Ovary (tissue), 7 donors: ENCODE measurements at regions not wholly inside any gene's neighbourhood (a gene's known extent, or its start where the extent isn't known, plus 50 kb on each side); places are given as distances from the start of the nearest gene placed in this dataset.

Experiments used
- DNase-seq, 5 donors: peaks; one replicate each; pipeline ENCODE4 v3.0.0-alpha.2; 2019 to 2020
- H3K27ac ChIP-seq, 2 donors: fragments of 200-600 bp; one replicate each; pipeline versions ENCODE4 v1.5.1 to v1.8.0; 2019 to 2022
- H3K27me3 ChIP-seq: fragments of 200-600 bp; one replicate; pipeline ENCODE4 v1.8.0; 2022
- H3K36me3 ChIP-seq: fragments of 200-600 bp; sonication (generic); one replicate; pipeline ENCODE4 v1.5.1; 2019
- H3K4me1 ChIP-seq: one replicate; pipeline ENCODE4 v1.8.1; 2013; ENCODE audit warnings: mild to moderate bottlenecking, moderate library complexity; ENCODE audit not compliant: insufficient read depth
- H3K4me3 ChIP-seq: fragments of 200-600 bp; sonication (generic); one replicate; pipeline ENCODE4 v1.5.1; 2017
- H3K9me3 ChIP-seq, 2 donors: fragments of 200-600 bp in 1 of 2; sonication (generic) in 1 of 2; one replicate each; pipeline versions ENCODE4 v1.5.1 to v1.8.1; 2013 to 2019; ENCODE audit warnings: mild to moderate bottlenecking in 1 of 2, moderate library complexity in 1 of 2
- CTCF ChIP-seq, 3 donors: fragments of 450-650 bp in 2 of 3; fragments of 200-600 bp in 1 of 3; IDR thresholded peaks; one replicate each; pipeline versions ENCODE4 v1.5.1 to v1.8.0; 2016 to 2022; ENCODE audit warnings: antibody characterized with exemption in 3 of 3, mild to moderate bottlenecking in 1 of 3
- EP300 ChIP-seq: sonication (generic); formaldehyde crosslinking; IDR thresholded peaks from one replicate; pipeline ENCODE4 v1.6.1; 2017; ENCODE audit warnings: antibody characterized with exemption
- POLR2A ChIP-seq: fragments of 450-650 bp; IDR thresholded peaks from one replicate; pipeline ENCODE4 v1.6.1; 2017; ENCODE audit warnings: antibody characterized with exemption, mild to moderate bottlenecking, moderate library complexity
- WGBS, 3 donors: extraction: QIAGEN DNeasy Blood & Tissue Kit in 1 of 3; methylation state at CpG; one replicate each; pipeline versions ENCODE4 v1.1.5 to v1.1.7; 2013 to 2017; 5-methylcytosine and 5-hydroxymethylcytosine counted together
- intact Hi-C, 4 donors: fragments of 100-400 bp; cut with DNase I; formaldehyde crosslinking; loops; one replicate each; pipeline versions ENCODE4 v1.11.0 to v1.15.1; 2022 to 2023
- donor health status: DM: no; HTN: no; CAD: no; lungs with moderate emphysema.
- donor health status: DM: no; HTN: no; CAD: no.
- donor health status: Bipolar disorder and iron deficiency.
- donor health status: DM: no; HTN: no; CAD: no.
- donor health status: DM: yes; HTN: yes; CAD: no.

GRCh38 chr4:141339391-141339790 lies 118.7 kb downstream of the ZNF330 start:
- H3K4me1 ChIP-seq, result no peaks in the 10 kb centered on the region
- WGBS, 3 donors, result 74 to 88% (median 79%) methylated on average over 3 of the region's 3 CpGs
- no peaks in the 10 kb centered on the region for H3K27me3 ChIP-seq
- H3K4me3 ChIP-seq, result no peak overlapping the region
- no peak for TF ChIP-seq EP300
- no peak for TF ChIP-seq POLR2A
- TF ChIP-seq CTCF (IDR thresholded peaks at IDR 0.05), result no peak
- no peak overlapping the region for H3K27ac ChIP-seq
- intact Hi-C loops, result no loop called here
- H3K9me3 ChIP-seq, result no peaks in the 10 kb centered on the region
- H3K36me3 ChIP-seq, result no peaks in the 10 kb centered on the region
- no peak for DNase-seq

- intact Hi-C loops, result no loop called here
- no peaks in the 10 kb centered on the region for H3K27me3 ChIP-seq
- no peaks in the 10 kb centered on the region for H3K4me1 ChIP-seq
- H3K36me3 ChIP-seq, result no peaks in the 10 kb centered on the region
- no peak overlapping the region for H3K27ac ChIP-seq
- TF ChIP-seq POLR2A (no peak), EP300 (no peak), CTCF (IDR thresholded peaks at IDR 0.05) (no peak)
- no peaks in the 10 kb centered on the region for H3K9me3 ChIP-seq
- DNase-seq, result no peak
- H3K4me3 ChIP-seq, result no peak overlapping the region
Measured at GRCh38 chr4:141339966-141340365, 119.3 kb downstream of the ZNF330 start.

GRCh38 chr4:141340458-141340857 lies 119.8 kb downstream of the ZNF330 start:
- H3K27ac ChIP-seq, result no peak overlapping the region
- H3K4me1 ChIP-seq, result no peaks in the 10 kb centered on the region
- DNase-seq, result no peak
- H3K9me3 ChIP-seq, result no peaks in the 10 kb centered on the region
- WGBS, 3 donors, result 88 to 94% (median 89%) methylated on average over 2 of the region's 2 CpGs
- intact Hi-C loops, result no loop called here
- no peaks in the 10 kb centered on the region for H3K36me3 ChIP-seq
- H3K27me3 ChIP-seq, result no peaks in the 10 kb centered on the region
- no peak overlapping the region for H3K4me3 ChIP-seq
- TF ChIP-seq EP300 (no peak), CTCF (IDR thresholded peaks at IDR 0.05) (no peak), POLR2A (no peak)

- Histone ChIP-seq H3K9me3 (no peaks in the 10 kb centered on the region), H3K36me3 (no peaks in the 10 kb centered on the region), H3K4me3 (no peak overlapping the region), H3K27ac (no peak overlapping the region), H3K27me3 (no peaks in the 10 kb centered on the region), H3K4me1 (no peaks in the 10 kb centered on the region)
- intact Hi-C loops, result no loop called here
- TF ChIP-seq POLR2A (no peak), CTCF (IDR thresholded peaks at IDR 0.05) (no peak), EP300 (no peak)
- WGBS, 3 donors, result 0 to 2% (median 0%) methylated on average over 1 of the region's 1 CpG
- DNase-seq, result no peak
Measured at GRCh38 chr4:141346144-141346543, 125.4 kb downstream of the ZNF330 start.

GRCh38 chr4:141347684-141348083 lies 127.0 kb downstream of the ZNF330 start:
- no peak for DNase-seq
- TF ChIP-seq POLR2A, result no peak
- Histone ChIP-seq H3K27ac (no peak overlapping the region), H3K4me3 (no peak overlapping the region), H3K4me1 (no peaks in the 10 kb centered on the region), H3K27me3 (no peaks in the 10 kb centered on the region), H3K9me3 (no peaks in the 10 kb centered on the region), H3K36me3 (no peaks in the 10 kb centered on the region)
- intact Hi-C loops, result no loop called here
- WGBS, 3 donors, result 52 to 77% (median 70%) methylated on average over 2 of the region's 2 CpGs
